ENCODE measurements at regions not wholly inside any gene's neighbourhood (a gene's known extent, or its start where the extent isn't known, plus 50 kb on each side); places are given as distances from the start of the nearest gene placed in this dataset.
A peak's percentile ranks its signal among the peaks of the same experiment; 100 is the strongest.

DNA sequence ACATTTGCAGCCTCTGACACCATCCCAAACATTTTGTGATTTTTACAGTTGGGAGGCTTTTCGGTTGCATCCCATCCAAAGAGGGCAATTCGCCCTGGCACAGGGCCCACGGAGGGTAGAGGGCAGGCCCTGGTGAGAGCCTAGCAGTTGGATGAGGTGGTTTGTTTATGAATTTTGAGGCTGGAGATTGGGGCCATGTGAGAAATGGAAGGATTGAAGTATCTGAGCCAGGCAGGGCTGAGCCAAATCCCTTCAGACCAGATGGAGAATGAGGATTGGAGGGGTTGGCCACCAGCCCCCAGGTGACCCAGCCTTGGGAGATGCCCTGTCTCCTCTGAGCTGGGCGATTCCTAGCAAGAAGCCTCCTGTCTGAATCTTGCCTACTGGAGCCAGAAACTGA lies 52.6 kb upstream of the CCDC167 start:
- ATAC-seq (no peak), DNase-seq (no peak)
- POLR2A ChIA-PET, result no interaction called here
- H3K4me1 ChIP-seq (ENCODE audit: control insufficient read depth in 2 of 2, insufficient read depth in 2 of 2, low read length in 2 of 2), result peaks cover 9 to 24% of the 10 kb centered on the region in 2 donors
- no peak overlapping the region for H3K27ac ChIP-seq (ENCODE audit: low read depth, low read length)
- intact Hi-C loops (cut with micrococcal nuclease), result no loop called here
- Mint-ChIP-seq H3K9me3 (no peaks in the 10 kb centered on the region), H3K36me3 (no peaks in the 10 kb centered on the region), H3K27me3 (no peaks in the 10 kb centered on the region), H3K27ac (no peak overlapping the region), H3K4me3 (no peak overlapping the region), H3K4me1 (peaks cover 6 to 46% (median 25%) of the 10 kb centered on the region in 7 donors)
- H3K27me3 ChIP-seq (ENCODE audit: control insufficient read depth in 2 of 2, insufficient read depth in 2 of 2, low read length in 2 of 2), result no peaks in the 10 kb centered on the region
- no peak overlapping the region for H3K4me3 ChIP-seq (ENCODE audit: low read length)
- H3K9me3 ChIP-seq (ENCODE audit: control insufficient read depth in 2 of 3, low read length in 3 of 3), result no peaks in the 10 kb centered on the region
- CTCF ChIA-PET, result no interaction called here
- no peaks in the 10 kb centered on the region for H3K36me3 ChIP-seq (ENCODE audit: control insufficient read depth in 2 of 3, insufficient read depth in 3 of 3, low read length in 3 of 3)

- no peak overlapping the region for H3K4me3 Mint-ChIP-seq
- ATAC-seq, result no peak
- no peaks in the 10 kb centered on the region for H3K36me3 Mint-ChIP-seq
- no peaks in the 10 kb centered on the region for H3K36me3 ChIP-seq (ENCODE audit: control insufficient read depth in 2 of 3, insufficient read depth in 3 of 3, low read length in 3 of 3)
- H3K4me3 ChIP-seq (ENCODE audit: low read length), result no peak overlapping the region
- no peaks in the 10 kb centered on the region for H3K27me3 Mint-ChIP-seq
- CTCF ChIA-PET, result no interaction called here
- POLR2A ChIA-PET, result no interaction called here
- H3K4me1 ChIP-seq (ENCODE audit: control insufficient read depth in 2 of 2, insufficient read depth in 2 of 2, low read length in 2 of 2), result peaks cover 13 to 28% of the 10 kb centered on the region in 2 donors
- no peak overlapping the region for H3K27ac Mint-ChIP-seq
- intact Hi-C loops (cut with micrococcal nuclease), result no loop called here
- H3K4me1 Mint-ChIP-seq, result peaks cover 6 to 47% (median 25%) of the 10 kb centered on the region in 7 donors
- no peaks in the 10 kb centered on the region for H3K9me3 Mint-ChIP-seq
- H3K27me3 ChIP-seq (ENCODE audit: control insufficient read depth in 2 of 2, insufficient read depth in 2 of 2, low read length in 2 of 2), result no peaks in the 10 kb centered on the region
- DNase-seq, result no peak
- no peaks in the 10 kb centered on the region for H3K9me3 ChIP-seq (ENCODE audit: control insufficient read depth in 2 of 3, low read length in 3 of 3)
- H3K27ac ChIP-seq (ENCODE audit: low read depth, low read length), result no peak overlapping the region
Measured at GRCh38 chr6:37551867-37552266, 52.2 kb upstream of the CCDC167 start.

DNA sequence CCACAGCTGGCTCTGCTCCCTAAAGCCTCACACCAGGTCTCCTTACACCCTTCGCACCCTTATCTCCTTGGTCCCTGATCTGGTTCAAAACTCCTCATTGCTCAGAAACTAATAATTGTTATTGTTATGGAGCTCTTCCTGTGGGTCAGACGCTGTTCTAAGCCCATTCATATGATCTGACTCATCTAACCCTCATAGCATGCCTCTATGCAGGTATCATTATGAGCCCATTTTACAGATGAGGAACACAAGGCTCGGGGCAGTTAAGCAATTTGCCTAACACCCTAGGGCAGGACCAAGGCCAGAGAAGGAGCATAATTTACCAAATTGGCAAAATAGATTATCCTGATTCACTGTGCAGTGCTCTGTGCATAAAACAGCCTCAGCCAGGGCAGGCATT lies 51.8 kb upstream of the CCDC167 start:
- intact Hi-C loops (cut with micrococcal nuclease), result no loop called here
- peaks cover 14 to 28% of the 10 kb centered on the region in 2 donors for H3K4me1 ChIP-seq (ENCODE audit: control insufficient read depth in 2 of 2, insufficient read depth in 2 of 2, low read length in 2 of 2)
- no peak for ATAC-seq
- H3K27ac ChIP-seq (ENCODE audit: low read depth, low read length), result no peak overlapping the region
- H3K27me3 ChIP-seq (ENCODE audit: control insufficient read depth in 2 of 2, insufficient read depth in 2 of 2, low read length in 2 of 2), result no peaks in the 10 kb centered on the region
- no peaks in the 10 kb centered on the region for H3K36me3 ChIP-seq (ENCODE audit: control insufficient read depth in 2 of 3, insufficient read depth in 3 of 3, low read length in 3 of 3)
- H3K4me3 Mint-ChIP-seq, result no peak overlapping the region
- no peak overlapping the region for H3K27ac Mint-ChIP-seq
- CTCF ChIA-PET, result no interaction called here
- peaks cover 6 to 47% (median 25%) of the 10 kb centered on the region in 7 donors for H3K4me1 Mint-ChIP-seq
- H3K36me3 Mint-ChIP-seq, result no peaks in the 10 kb centered on the region
- no peak overlapping the region for H3K4me3 ChIP-seq (ENCODE audit: low read length)
- no peaks in the 10 kb centered on the region for H3K27me3 Mint-ChIP-seq
- no peaks in the 10 kb centered on the region for H3K9me3 Mint-ChIP-seq
- H3K9me3 ChIP-seq (ENCODE audit: control insufficient read depth in 2 of 3, low read length in 3 of 3), result no peaks in the 10 kb centered on the region
- DNase-seq, result no peak
- POLR2A ChIA-PET, result interaction anchor here (0.8 kb wide), 1 partner anchor 14 kb away, joined by 3 read pairs; no protein-coding TSS in a partner anchor

GRCh38 chr6:37551002-37551401 lies 51.3 kb upstream of the CCDC167 start:
- no peaks in the 10 kb centered on the region for H3K27me3 ChIP-seq (ENCODE audit: control insufficient read depth in 2 of 2, insufficient read depth in 2 of 2, low read length in 2 of 2)
- intact Hi-C loops (cut with micrococcal nuclease), result no loop called here
- H3K27ac Mint-ChIP-seq, result no peak overlapping the region
- no peaks in the 10 kb centered on the region for H3K9me3 ChIP-seq (ENCODE audit: control insufficient read depth in 2 of 3, low read length in 3 of 3)
- H3K4me3 ChIP-seq (ENCODE audit: low read length), result no peak overlapping the region
- H3K27me3 Mint-ChIP-seq, result no peaks in the 10 kb centered on the region
- no peaks in the 10 kb centered on the region for H3K36me3 ChIP-seq (ENCODE audit: control insufficient read depth in 2 of 3, insufficient read depth in 3 of 3, low read length in 3 of 3)
- ATAC-seq, result no peak
- no peak overlapping the region for H3K27ac ChIP-seq (ENCODE audit: low read depth, low read length)
- H3K4me1 Mint-ChIP-seq, result peaks cover 6 to 47% (median 28%) of the 10 kb centered on the region in 7 donors
- peaks cover 14 to 28% of the 10 kb centered on the region in 2 donors for H3K4me1 ChIP-seq (ENCODE audit: control insufficient read depth in 2 of 2, insufficient read depth in 2 of 2, low read length in 2 of 2)
- no peak for DNase-seq
- H3K36me3 Mint-ChIP-seq, result no peaks in the 10 kb centered on the region
- H3K4me3 Mint-ChIP-seq, result no peak overlapping the region
- H3K9me3 Mint-ChIP-seq, result no peaks in the 10 kb centered on the region
- CTCF ChIA-PET, result no interaction called here
- POLR2A ChIA-PET, result interaction anchor here (0.8 kb wide), 1 partner anchor 15 kb away, joined by 3 read pairs; no protein-coding TSS in a partner anchor

DNA sequence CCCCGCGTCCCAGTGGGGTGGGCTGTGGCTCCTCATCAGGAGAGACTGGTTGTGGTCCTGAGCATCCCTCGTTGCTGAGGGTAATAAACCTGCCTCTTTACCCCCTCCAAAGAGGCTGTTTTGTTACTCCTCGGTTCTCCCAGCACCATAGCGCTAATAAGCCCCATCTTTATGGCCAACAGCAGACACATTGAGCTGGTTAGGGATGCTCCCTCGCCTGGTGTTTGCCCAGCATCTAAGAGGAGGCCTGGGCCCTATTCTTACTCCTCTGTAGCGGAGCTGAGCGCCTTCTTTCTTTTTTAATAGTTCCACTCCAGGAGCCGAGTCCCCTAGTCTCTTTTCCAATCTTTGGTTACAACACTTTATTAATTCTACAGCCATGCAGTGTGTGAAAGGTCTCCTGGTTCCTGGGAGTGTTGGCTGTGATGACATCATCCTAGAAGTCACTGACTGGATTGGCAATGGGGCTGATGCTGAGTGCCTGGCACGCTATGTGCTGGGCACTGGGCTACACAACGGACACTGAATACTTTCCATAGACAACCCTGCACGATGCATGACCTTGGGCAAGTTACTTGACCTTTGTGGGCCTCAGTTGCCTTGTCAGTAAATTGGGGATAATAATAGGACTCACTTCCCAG lies 50.6 kb upstream of the CCDC167 start:
- Histone ChIP-seq H3K4me3 (ENCODE audit: low read length) (no peak overlapping the region), H3K36me3 (ENCODE audit: control insufficient read depth in 2 of 3, insufficient read depth in 3 of 3, low read length in 3 of 3) (no peaks in the 10 kb centered on the region), H3K27me3 (ENCODE audit: control insufficient read depth in 2 of 2, insufficient read depth in 2 of 2, low read length in 2 of 2) (no peaks in the 10 kb centered on the region), H3K9me3 (ENCODE audit: control insufficient read depth in 2 of 3, low read length in 3 of 3) (no peaks in the 10 kb centered on the region), H3K4me1 (ENCODE audit: control insufficient read depth in 2 of 2, insufficient read depth in 2 of 2, low read length in 2 of 2) (peaks cover 14 to 28% of the 10 kb centered on the region in 2 donors), H3K27ac (ENCODE audit: low read depth, low read length) (no peak overlapping the region)
- Mint-ChIP-seq H3K4me1 (peaks cover 6 to 44% (median 28%) of the 10 kb centered on the region in 7 donors), H3K4me3 (no peak overlapping the region), H3K36me3 (no peaks in the 10 kb centered on the region), H3K27me3 (no peaks in the 10 kb centered on the region), H3K27ac (no peak overlapping the region), H3K9me3 (no peaks in the 10 kb centered on the region)
- ATAC-seq (no peak), DNase-seq (no peak)
- intact Hi-C loops (cut with micrococcal nuclease), result no loop called here
- CTCF ChIA-PET, result no interaction called here
- POLR2A ChIA-PET, result interaction anchor here (0.6 to 0.9 kb wide), 2 partner anchors 33 to 167 kb away, joined by 3 read pairs; no protein-coding TSS in a partner anchor

DNA sequence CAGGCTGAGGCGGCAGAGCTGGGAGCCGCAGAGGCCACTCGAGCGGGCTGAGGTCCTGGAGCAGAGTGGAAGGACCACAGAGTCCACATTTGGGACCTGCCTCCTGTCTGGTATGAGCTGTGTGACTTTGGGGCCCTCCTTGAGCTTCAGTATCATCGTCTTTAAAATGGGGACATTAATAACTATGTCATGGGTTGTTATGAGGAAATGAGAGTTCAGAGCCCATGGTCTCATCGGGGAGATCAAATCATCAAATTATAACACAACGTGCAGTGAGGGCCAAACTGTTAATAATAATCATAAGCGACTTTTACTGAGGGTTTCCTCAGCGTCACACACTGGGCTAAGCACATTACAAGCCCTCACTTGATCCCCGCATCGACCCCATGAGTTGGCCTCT lies 49.9 kb upstream of the CCDC167 start:
- Histone ChIP-seq H3K4me1 (ENCODE audit: control insufficient read depth in 2 of 2, insufficient read depth in 2 of 2, low read length in 2 of 2) (peaks cover 14 to 28% of the 10 kb centered on the region in 2 donors), H3K27me3 (ENCODE audit: control insufficient read depth in 2 of 2, insufficient read depth in 2 of 2, low read length in 2 of 2) (no peaks in the 10 kb centered on the region), H3K36me3 (ENCODE audit: control insufficient read depth in 2 of 3, insufficient read depth in 3 of 3, low read length in 3 of 3) (no peaks in the 10 kb centered on the region), H3K27ac (ENCODE audit: low read depth, low read length) (no peak overlapping the region), H3K4me3 (ENCODE audit: low read length) (no peak overlapping the region), H3K9me3 (ENCODE audit: control insufficient read depth in 2 of 3, low read length in 3 of 3) (no peaks in the 10 kb centered on the region)
- Mint-ChIP-seq H3K9me3 (no peaks in the 10 kb centered on the region), H3K36me3 (no peaks in the 10 kb centered on the region), H3K27ac (peak overlapping the region in 2 of 9 donors; percentile 21 to 76), H3K4me3 (no peak overlapping the region), H3K4me1 (peaks cover 6 to 44% (median 27%) of the 10 kb centered on the region in 7 donors), H3K27me3 (peaks cover 0 to 2% (median 0%) of the 10 kb centered on the region in 5 donors)
- DNase-seq (no peak), ATAC-seq (no peak)
- ChIA-PET POLR2A (interaction anchor here (0.6 to 0.9 kb wide), 2 partner anchors 32 to 168 kb away, joined by 3 read pairs; no protein-coding TSS in a partner anchor), CTCF (no interaction called here)
- intact Hi-C loops (cut with micrococcal nuclease), result no loop called here
